ENCODE measurements at regions not wholly inside any gene's neighbourhood (a gene's known extent, or its start where the extent isn't known, plus 50 kb on each side); places are given as distances from the start of the nearest gene placed in this dataset.

DNA sequence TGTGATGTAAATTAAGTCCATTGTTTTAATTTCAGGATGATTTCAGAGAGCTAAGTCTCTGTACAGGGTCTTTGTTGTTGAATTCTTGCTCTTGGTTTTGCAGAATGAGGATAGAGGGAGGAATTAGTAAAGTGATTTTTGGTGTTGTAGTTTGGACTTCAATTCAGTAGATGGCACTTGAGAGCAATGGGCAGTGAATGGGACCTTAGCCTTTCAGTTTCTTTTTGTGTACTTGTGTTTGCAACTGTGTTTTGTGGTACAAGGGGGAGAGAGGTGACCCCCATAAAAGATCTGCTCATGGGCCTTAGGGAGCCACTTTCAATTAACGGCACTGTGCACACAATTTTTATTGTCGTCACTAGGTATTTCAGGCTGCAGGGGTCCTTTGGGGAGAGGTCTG is 340.0 kb downstream of the DCAF12L2 start:
- TF ChIP-seq, protein P1, sequence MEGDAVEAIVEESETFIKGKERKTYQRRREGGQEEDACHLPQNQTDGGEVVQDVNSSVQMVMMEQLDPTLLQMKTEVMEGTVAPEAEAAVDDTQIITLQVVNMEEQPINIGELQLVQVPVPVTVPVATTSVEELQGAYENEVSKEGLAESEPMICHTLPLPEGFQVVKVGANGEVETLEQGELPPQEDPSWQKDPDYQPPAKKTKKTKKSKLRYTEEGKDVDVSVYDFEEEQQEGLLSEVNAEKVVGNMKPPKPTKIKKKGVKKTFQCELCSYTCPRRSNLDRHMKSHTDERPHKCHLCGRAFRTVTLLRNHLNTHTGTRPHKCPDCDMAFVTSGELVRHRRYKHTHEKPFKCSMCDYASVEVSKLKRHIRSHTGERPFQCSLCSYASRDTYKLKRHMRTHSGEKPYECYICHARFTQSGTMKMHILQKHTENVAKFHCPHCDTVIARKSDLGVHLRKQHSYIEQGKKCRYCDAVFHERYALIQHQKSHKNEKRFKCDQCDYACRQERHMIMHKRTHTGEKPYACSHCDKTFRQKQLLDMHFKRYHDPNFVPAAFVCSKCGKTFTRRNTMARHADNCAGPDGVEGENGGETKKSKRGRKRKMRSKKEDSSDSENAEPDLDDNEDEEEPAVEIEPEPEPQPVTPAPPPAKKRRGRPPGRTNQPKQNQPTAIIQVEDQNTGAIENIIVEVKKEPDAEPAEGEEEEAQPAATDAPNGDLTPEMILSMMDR (IDR thresholded peaks at IDR 0.05): no peak
- TF ChIP-seq POLR2A (IDR thresholded peaks at IDR 0.05): no peak

Measured in heart left ventricle (tissue), 13 donors.